H9 (cell line): ENCODE measurements at regions not wholly inside any gene's neighbourhood (a gene's known extent, or its start where the extent isn't known, plus 50 kb on each side); places are given as distances from the start of the nearest gene placed in this dataset.

ENCODE experiments used
- DNase-seq: peaks from one replicate; pipeline ENCODE4 v3.0.0-alpha.2; 2017
- H2AFZ ChIP-seq: one replicate; pipeline ENCODE4 v1.6.1; 2013; ENCODE audit warnings: mild to moderate bottlenecking, low read length, control low read depth, moderate library complexity
- H2AK5ac ChIP-seq: 2 replicates; pipeline ENCODE4 v1.6.1; 2013; ENCODE audit warnings: low read length, control low read depth, mixed read lengths; ENCODE audit not compliant: insufficient read length
- H2BK120ac ChIP-seq: one replicate; pipeline ENCODE4 v1.6.1; 2013; ENCODE audit warnings: low read depth, mild to moderate bottlenecking, low read length, control low read depth, inconsistent platforms; ENCODE audit not compliant: poor library complexity, severe bottlenecking
- H2BK12ac ChIP-seq: 2 replicates; pipeline ENCODE4 v1.6.1; 2013; ENCODE audit warnings: low read length, control low read depth, mixed read lengths, low read depth; ENCODE audit not compliant: insufficient read length
- H2BK15ac ChIP-seq: 2 replicates; pipeline ENCODE4 v1.6.1; 2013; ENCODE audit warnings: low read depth, low read length, control low read depth
- H2BK20ac ChIP-seq: one replicate; pipeline ENCODE4 v1.6.1; 2013; ENCODE audit warnings: low read depth, mild to moderate bottlenecking, low read length, control low read depth, inconsistent platforms; ENCODE audit not compliant: poor library complexity, severe bottlenecking
- H2BK5ac ChIP-seq: 2 replicates; pipeline ENCODE4 v1.6.1; 2013; ENCODE audit warnings: low read length, control low read depth, mixed read lengths; ENCODE audit not compliant: insufficient read length
- H3K14ac ChIP-seq: 2 replicates; pipeline ENCODE4 v1.6.1; 2013; ENCODE audit warnings: low read length, control low read depth; ENCODE audit not compliant: insufficient read depth
- H3K18ac ChIP-seq: 2 replicates; pipeline ENCODE4 v1.6.1; 2013; ENCODE audit warnings: low read depth, mild to moderate bottlenecking, mixed read lengths, low read length, control low read depth; ENCODE audit not compliant: insufficient read length
- H3K23ac ChIP-seq: 2 replicates; pipeline ENCODE4 v1.6.1; 2013; ENCODE audit warnings: low read length, control low read depth, mixed read lengths, low read depth; ENCODE audit not compliant: insufficient read length
- H3K23me2 ChIP-seq: 2 replicates; pipeline ENCODE4 v1.6.1; 2013; ENCODE audit warnings: low read depth, mild to moderate bottlenecking, mixed read lengths, low read length, control low read depth; ENCODE audit not compliant: insufficient read length, poor library complexity, severe bottlenecking
- H3K27ac ChIP-seq: 2 replicates; pipeline ENCODE4 v1.5.1; 2013; ENCODE audit warnings: low read length, control low read depth, mixed read lengths, low read depth; ENCODE audit not compliant: insufficient read length
- H3K27me3 ChIP-seq: 2 replicates; pipeline ENCODE4 v1.6.1; 2013; ENCODE audit warnings: low read length, control low read depth, inconsistent platforms; ENCODE audit not compliant: insufficient read depth
- H3K4ac ChIP-seq: 2 replicates; pipeline ENCODE4 v1.6.1; 2013; ENCODE audit warnings: low read depth, mild to moderate bottlenecking, control low read depth, inconsistent platforms, low read length, moderate library complexity
- H3K4me1 ChIP-seq: 2 replicates; pipeline ENCODE4 v1.6.1; 2013; ENCODE audit warnings: low read length, control low read depth, inconsistent platforms; ENCODE audit not compliant: insufficient read depth
- H3K4me2 ChIP-seq: 2 replicates; pipeline ENCODE4 v1.6.1; 2013; ENCODE audit warnings: low read length, control low read depth, mixed read lengths; ENCODE audit not compliant: insufficient read length, insufficient read depth
- H3K56ac ChIP-seq: 2 replicates; pipeline ENCODE4 v1.6.1; 2013; ENCODE audit warnings: low read depth, mild to moderate bottlenecking, mixed read lengths, low read length, control low read depth; ENCODE audit not compliant: insufficient read length
- H3K79me1 ChIP-seq: 2 replicates; pipeline ENCODE4 v1.6.1; 2013; ENCODE audit warnings: low read depth, mild to moderate bottlenecking, moderate library complexity, low read length, control low read depth, inconsistent platforms; ENCODE audit not compliant: insufficient read depth, poor library complexity, severe bottlenecking
- H3K79me2 ChIP-seq: 2 replicates; pipeline ENCODE4 v1.6.1; 2013; ENCODE audit warnings: low read length, control low read depth, inconsistent platforms; ENCODE audit not compliant: insufficient read depth
- H3K9ac ChIP-seq: 2 replicates; pipeline ENCODE4 v1.6.1; 2013; ENCODE audit warnings: low read length, control low read depth, mixed read lengths; ENCODE audit not compliant: insufficient read length; ENCODE audit errors: extremely low read depth
- H3K9me3 ChIP-seq: one replicate; pipeline ENCODE4 v1.6.1; 2013; ENCODE audit warnings: low read depth, low read length, inconsistent platforms; ENCODE audit not compliant: control insufficient read depth
- H3T11ph ChIP-seq: one replicate; pipeline ENCODE4 v1.6.1; 2013; ENCODE audit warnings: mild to moderate bottlenecking, low read length, control low read depth, inconsistent platforms
- H4K20me1 ChIP-seq: one replicate; pipeline ENCODE4 v1.6.1; 2013; ENCODE audit not compliant: control insufficient read depth, insufficient read length, insufficient read depth
- H4K5ac ChIP-seq: 2 replicates; pipeline ENCODE4 v1.6.1; 2013; ENCODE audit warnings: low read depth, mild to moderate bottlenecking, mixed read lengths, low read length, control low read depth; ENCODE audit not compliant: insufficient read length
- H4K8ac ChIP-seq: replicated peaks from 2 replicates; pipeline ENCODE4 v1.6.1; 2013; ENCODE audit warnings: low read length, control low read depth, mixed read lengths, low read depth; ENCODE audit not compliant: insufficient read length
- H4K91ac ChIP-seq: 2 replicates; pipeline ENCODE4 v1.6.1; 2013; ENCODE audit warnings: low read depth, mild to moderate bottlenecking, moderate library complexity, mixed read lengths, low read length, control low read depth; ENCODE audit not compliant: insufficient read length
- H3K27ac Mint-ChIP-seq, 3 experiments: 2 replicates in 2 of 3; 3 replicates in 1 of 3; pipeline ENCODE4 v1.8.0; 2020 to 2021; ENCODE audit warnings: mixed read lengths in 3 of 3, mild to moderate bottlenecking in 1 of 3, moderate library complexity in 1 of 3
- H3K27me3 Mint-ChIP-seq: 2 replicates; pipeline ENCODE4 v1.8.0; 2021; ENCODE audit warnings: low read depth, mild to moderate bottlenecking, moderate library complexity, mixed read lengths
- H3K36me3 Mint-ChIP-seq, 3 experiments: 2 replicates in 2 of 3; 3 replicates in 1 of 3; pipeline ENCODE4 v1.8.0; 2020 to 2021; ENCODE audit warnings: low read depth in 3 of 3, mixed read lengths in 3 of 3; ENCODE audit not compliant: insufficient read depth in 1 of 3
- H3K4me1 Mint-ChIP-seq, 2 experiments: 2 replicates each; pipeline ENCODE4 v1.8.0; 2020; ENCODE audit warnings: mixed read lengths in 2 of 2
- H3K4me3 Mint-ChIP-seq, 2 experiments: 2 replicates in 1 of 2; 3 replicates in 1 of 2; pipeline ENCODE4 v1.8.0; 2020 to 2021; ENCODE audit warnings: mild to moderate bottlenecking in 2 of 2, mixed read lengths in 2 of 2, moderate library complexity in 1 of 2
- H3K9me3 Mint-ChIP-seq, 2 experiments: 2 replicates in 1 of 2; 3 replicates in 1 of 2; pipeline ENCODE4 v1.8.0; 2020; ENCODE audit warnings: mild to moderate bottlenecking in 2 of 2, mixed read lengths in 2 of 2, moderate library complexity in 1 of 2
- CTCF ChIP-seq: fragments of 200-600 bp; sonication (generic); conservative IDR thresholded peaks from 3 replicates; pipeline ENCODE4 v1.8.0; 2021; ENCODE audit warnings: antibody characterized with exemption, mild to moderate bottlenecking
- WGBS: extraction: QIAGEN DNeasy Blood & Tissue Kit; methylation state at CpG from one replicate; pipeline ENCODE4 v1.1.7; 2013; ENCODE audit warnings: missing lambda C conversion rate, low lambda C conversion rate, mixed read lengths; ENCODE audit not compliant: insufficient read length; ENCODE audit errors: extremely low coverage; 5-methylcytosine and 5-hydroxymethylcytosine counted together

- Histone ChIP-seq H3K23me2 (no peaks in the 10 kb centered on the region), H3K4ac (no peak overlapping the region), H4K8ac (no peak overlapping the region), H4K5ac (no peak overlapping the region), H3K4me1 (no peaks in the 10 kb centered on the region), H2BK120ac (no peak overlapping the region), H4K20me1 (no peaks in the 10 kb centered on the region), H3K79me1 (no peaks in the 10 kb centered on the region), H2AK5ac (no peak overlapping the region), H3K23ac (no peak overlapping the region), H3K27me3 (no peaks in the 10 kb centered on the region), H2BK12ac (no peak overlapping the region), H3T11ph (no peak overlapping the region), H2BK20ac (no peak overlapping the region), H3K14ac (no peak overlapping the region), H2AFZ (no peak overlapping the region), H3K9ac (no peak overlapping the region), H2BK15ac (no peak overlapping the region), H3K9me3 (no peaks in the 10 kb centered on the region), H3K4me2 (no peak overlapping the region), H3K18ac (no peak overlapping the region), H3K56ac (no peak overlapping the region), H2BK5ac (no peak overlapping the region), H3K27ac (no peak overlapping the region), H4K91ac (no peak overlapping the region), H3K79me2 (no peaks in the 10 kb centered on the region)
- Mint-ChIP-seq H3K27me3 (no peaks in the 10 kb centered on the region), H3K4me3 (no peak overlapping the region), H3K36me3 (no peaks in the 10 kb centered on the region), H3K27ac (no peak overlapping the region), H3K9me3 (no peaks in the 10 kb centered on the region), H3K4me1 (peaks cover 0 to 3% of the 10 kb centered on the region in 2 experiments; a peak in 1 of 4 replicates)
- TF ChIP-seq CTCF, result no peak
- no CpG with 5 or more reads among the region's 4 CpGs for WGBS
- no peak for DNase-seq
Measured at GRCh38 chr4:171472230-171472629, 341.0 kb upstream of the GALNTL6 start.
